ENCODE measurements at regions not wholly inside any gene's neighbourhood (a gene's known extent, or its start where the extent isn't known, plus 50 kb on each side); places are given as distances from the start of the nearest gene placed in this dataset.

DNA sequence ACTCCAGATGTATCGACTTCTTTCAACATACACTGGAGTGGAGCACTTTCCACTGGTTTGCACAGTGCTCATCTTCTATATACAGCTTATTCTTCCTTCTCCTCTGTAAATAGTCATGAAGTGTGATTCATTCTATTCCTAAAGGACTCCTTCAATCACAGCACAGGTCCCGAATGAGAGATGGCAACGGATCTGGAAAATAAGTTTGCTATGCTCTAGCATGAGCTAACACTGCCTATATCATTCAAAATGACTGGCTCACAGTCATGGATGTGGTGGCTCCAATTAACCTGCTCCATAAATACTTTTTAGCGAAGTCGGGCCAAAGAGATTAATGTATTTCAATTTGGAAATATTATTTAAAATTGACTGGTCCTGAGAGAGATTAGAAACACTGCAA is 272.1 kb upstream of the CDH6 start:
- WGBS (ENCODE audit: low lambda C conversion rate): 16% methylated on average over 5 of the region's 5 CpGs

DNA sequence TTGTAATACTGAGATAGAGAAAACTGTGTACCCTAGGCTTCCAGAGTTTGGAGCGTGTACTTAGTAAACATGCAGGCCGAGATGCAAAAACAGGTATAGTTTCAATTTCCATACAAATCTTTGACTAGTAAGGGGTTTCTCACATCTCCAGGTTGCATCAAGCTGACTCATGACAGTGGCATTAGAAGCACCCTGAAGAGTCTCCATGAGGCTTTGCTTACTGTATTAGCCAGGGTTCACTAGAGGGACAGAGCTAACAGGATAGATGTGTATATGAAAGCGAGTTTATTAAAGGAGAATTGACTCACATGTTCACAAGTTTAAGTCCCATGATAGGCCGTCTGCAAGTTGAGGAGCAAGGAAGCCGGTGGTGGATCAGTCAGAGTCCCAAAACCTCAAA is 275.3 kb upstream of the CDH6 start:
- Histone ChIP-seq H4K20me1 (ENCODE audit: insufficient read depth) (no peaks in the 10 kb centered on the region), H3K36me3 (replicated peaks in 1 of 2; ENCODE audit: control insufficient read depth in 1 of 2, insufficient read depth in 2 of 2, low read length in 1 of 2) (no peaks in the 10 kb centered on the region), H3K79me2 (ENCODE audit: insufficient read depth) (no peaks in the 10 kb centered on the region), H3K4me1 (ENCODE audit: control insufficient read depth in 1 of 2, insufficient read depth in 2 of 2, low read depth in 1 of 2, low read length in 1 of 2) (no peaks in the 10 kb centered on the region), H3K27me3 (ENCODE audit: insufficient read depth) (no peaks in the 10 kb centered on the region; the same call in 1 of the 2 replicates), H3K9me2 (no peaks in the 10 kb centered on the region), H3F3A (replicated peaks; ENCODE audit: insufficient read depth) (no peaks in the 10 kb centered on the region), H3K9me3 (no peaks in the 10 kb centered on the region), H3K27ac (ENCODE audit: low read depth in 2 of 2, low read length in 1 of 2) (no peak overlapping the region), H3K4me3 (ENCODE audit: low read depth in 2 of 2, low read length in 1 of 2) (no peak overlapping the region), H2AFZ (ENCODE audit: low read depth) (no peak overlapping the region), H3K4me2 (no peak overlapping the region), H3K9ac (no peak overlapping the region)
- ChIA-PET POLR2A (no interaction called here), CTCF (no interaction called here)
- WGBS (ENCODE audit: low lambda C conversion rate): 5% methylated on average over 4 of the region's 5 CpGs
- no peak for DNase-seq
- TF ChIP-seq, protein P1, sequence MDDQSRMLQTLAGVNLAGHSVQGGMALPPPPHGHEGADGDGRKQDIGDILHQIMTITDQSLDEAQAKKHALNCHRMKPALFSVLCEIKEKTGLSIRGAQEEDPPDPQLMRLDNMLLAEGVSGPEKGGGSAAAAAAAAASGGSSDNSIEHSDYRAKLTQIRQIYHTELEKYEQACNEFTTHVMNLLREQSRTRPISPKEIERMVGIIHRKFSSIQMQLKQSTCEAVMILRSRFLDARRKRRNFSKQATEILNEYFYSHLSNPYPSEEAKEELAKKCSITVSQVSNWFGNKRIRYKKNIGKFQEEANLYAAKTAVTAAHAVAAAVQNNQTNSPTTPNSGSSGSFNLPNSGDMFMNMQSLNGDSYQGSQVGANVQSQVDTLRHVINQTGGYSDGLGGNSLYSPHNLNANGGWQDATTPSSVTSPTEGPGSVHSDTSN (IDR thresholded peaks at IDR 0.05): no peak
- TF ChIP-seq FOSL2 (IDR thresholded peaks at IDR 0.05; ENCODE audit: borderline replicate concordance, low read depth) (no peak), RCOR1 (IDR thresholded peaks at IDR 0.05; ENCODE audit: low read length) (no peak), RAD21 (IDR thresholded peaks at IDR 0.05; ENCODE audit: low read length) (no peak), NFIC (IDR thresholded peaks at IDR 0.05; ENCODE audit: borderline replicate concordance) (no peak), CHD2 (IDR thresholded peaks at IDR 0.05; ENCODE audit: low read length, partially characterized antibody) (no peak)
- TF ChIP-seq, protein P2, sequence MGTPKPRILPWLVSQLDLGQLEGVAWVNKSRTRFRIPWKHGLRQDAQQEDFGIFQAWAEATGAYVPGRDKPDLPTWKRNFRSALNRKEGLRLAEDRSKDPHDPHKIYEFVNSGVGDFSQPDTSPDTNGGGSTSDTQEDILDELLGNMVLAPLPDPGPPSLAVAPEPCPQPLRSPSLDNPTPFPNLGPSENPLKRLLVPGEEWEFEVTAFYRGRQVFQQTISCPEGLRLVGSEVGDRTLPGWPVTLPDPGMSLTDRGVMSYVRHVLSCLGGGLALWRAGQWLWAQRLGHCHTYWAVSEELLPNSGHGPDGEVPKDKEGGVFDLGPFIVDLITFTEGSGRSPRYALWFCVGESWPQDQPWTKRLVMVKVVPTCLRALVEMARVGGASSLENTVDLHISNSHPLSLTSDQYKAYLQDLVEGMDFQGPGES (IDR thresholded peaks at IDR 0.05; ENCODE audit: low read depth, low read length): no peak
- TF ChIP-seq, protein P3, sequence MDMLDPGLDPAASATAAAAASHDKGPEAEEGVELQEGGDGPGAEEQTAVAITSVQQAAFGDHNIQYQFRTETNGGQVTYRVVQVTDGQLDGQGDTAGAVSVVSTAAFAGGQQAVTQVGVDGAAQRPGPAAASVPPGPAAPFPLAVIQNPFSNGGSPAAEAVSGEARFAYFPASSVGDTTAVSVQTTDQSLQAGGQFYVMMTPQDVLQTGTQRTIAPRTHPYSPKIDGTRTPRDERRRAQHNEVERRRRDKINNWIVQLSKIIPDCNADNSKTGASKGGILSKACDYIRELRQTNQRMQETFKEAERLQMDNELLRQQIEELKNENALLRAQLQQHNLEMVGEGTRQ (IDR thresholded peaks at IDR 0.05; ENCODE audit: borderline replicate concordance, low read depth, low read length): no peak
- TF ChIP-seq, protein P4, sequence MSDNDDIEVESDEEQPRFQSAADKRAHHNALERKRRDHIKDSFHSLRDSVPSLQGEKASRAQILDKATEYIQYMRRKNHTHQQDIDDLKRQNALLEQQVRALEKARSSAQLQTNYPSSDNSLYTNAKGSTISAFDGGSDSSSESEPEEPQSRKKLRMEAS (IDR thresholded peaks at IDR 0.05; ENCODE audit: low read depth): no peak
- TF ChIP-seq, protein P5, sequence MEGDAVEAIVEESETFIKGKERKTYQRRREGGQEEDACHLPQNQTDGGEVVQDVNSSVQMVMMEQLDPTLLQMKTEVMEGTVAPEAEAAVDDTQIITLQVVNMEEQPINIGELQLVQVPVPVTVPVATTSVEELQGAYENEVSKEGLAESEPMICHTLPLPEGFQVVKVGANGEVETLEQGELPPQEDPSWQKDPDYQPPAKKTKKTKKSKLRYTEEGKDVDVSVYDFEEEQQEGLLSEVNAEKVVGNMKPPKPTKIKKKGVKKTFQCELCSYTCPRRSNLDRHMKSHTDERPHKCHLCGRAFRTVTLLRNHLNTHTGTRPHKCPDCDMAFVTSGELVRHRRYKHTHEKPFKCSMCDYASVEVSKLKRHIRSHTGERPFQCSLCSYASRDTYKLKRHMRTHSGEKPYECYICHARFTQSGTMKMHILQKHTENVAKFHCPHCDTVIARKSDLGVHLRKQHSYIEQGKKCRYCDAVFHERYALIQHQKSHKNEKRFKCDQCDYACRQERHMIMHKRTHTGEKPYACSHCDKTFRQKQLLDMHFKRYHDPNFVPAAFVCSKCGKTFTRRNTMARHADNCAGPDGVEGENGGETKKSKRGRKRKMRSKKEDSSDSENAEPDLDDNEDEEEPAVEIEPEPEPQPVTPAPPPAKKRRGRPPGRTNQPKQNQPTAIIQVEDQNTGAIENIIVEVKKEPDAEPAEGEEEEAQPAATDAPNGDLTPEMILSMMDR (IDR thresholded peaks at IDR 0.05): no peak
- TF ChIP-seq, protein P6, sequence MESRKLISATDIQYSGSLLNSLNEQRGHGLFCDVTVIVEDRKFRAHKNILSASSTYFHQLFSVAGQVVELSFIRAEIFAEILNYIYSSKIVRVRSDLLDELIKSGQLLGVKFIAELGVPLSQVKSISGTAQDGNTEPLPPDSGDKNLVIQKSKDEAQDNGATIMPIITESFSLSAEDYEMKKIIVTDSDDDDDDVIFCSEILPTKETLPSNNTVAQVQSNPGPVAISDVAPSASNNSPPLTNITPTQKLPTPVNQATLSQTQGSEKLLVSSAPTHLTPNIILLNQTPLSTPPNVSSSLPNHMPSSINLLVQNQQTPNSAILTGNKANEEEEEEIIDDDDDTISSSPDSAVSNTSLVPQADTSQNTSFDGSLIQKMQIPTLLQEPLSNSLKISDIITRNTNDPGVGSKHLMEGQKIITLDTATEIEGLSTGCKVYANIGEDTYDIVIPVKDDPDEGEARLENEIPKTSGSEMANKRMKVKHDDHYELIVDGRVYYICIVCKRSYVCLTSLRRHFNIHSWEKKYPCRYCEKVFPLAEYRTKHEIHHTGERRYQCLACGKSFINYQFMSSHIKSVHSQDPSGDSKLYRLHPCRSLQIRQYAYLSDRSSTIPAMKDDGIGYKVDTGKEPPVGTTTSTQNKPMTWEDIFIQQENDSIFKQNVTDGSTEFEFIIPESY (IDR thresholded peaks at IDR 0.05; ENCODE audit: borderline replicate concordance, low read depth): no peak

More for the DNA sequence above, 272.1 kb upstream of the CDH6 start:
- Histone ChIP-seq H3K4me1 (ENCODE audit: control insufficient read depth in 1 of 2, insufficient read depth in 2 of 2, low read depth in 1 of 2, low read length in 1 of 2) (no peaks in the 10 kb centered on the region), H2AFZ (ENCODE audit: low read depth) (no peak overlapping the region), H4K20me1 (ENCODE audit: insufficient read depth) (no peaks in the 10 kb centered on the region), H3K9me2 (no peaks in the 10 kb centered on the region), H3K79me2 (ENCODE audit: insufficient read depth) (no peaks in the 10 kb centered on the region), H3K9me3 (no peaks in the 10 kb centered on the region), H3F3A (replicated peaks; ENCODE audit: insufficient read depth) (no peaks in the 10 kb centered on the region), H3K4me3 (ENCODE audit: low read depth in 2 of 2, low read length in 1 of 2) (no peak overlapping the region), H3K27me3 (ENCODE audit: insufficient read depth) (no peaks in the 10 kb centered on the region; the same call in 1 of the 2 replicates), H3K4me2 (no peak overlapping the region), H3K27ac (ENCODE audit: low read depth in 2 of 2, low read length in 1 of 2) (no peak overlapping the region), H3K9ac (no peak overlapping the region), H3K36me3 (replicated peaks in 1 of 2; ENCODE audit: control insufficient read depth in 1 of 2, insufficient read depth in 2 of 2, low read length in 1 of 2) (no peaks in the 10 kb centered on the region)
- DNase-seq: no peak
- TF ChIP-seq MEF2A (IDR thresholded peaks at IDR 0.05; ENCODE audit: borderline replicate concordance, low read depth): no peak
- TF ChIP-seq ELF1 (IDR thresholded peaks at IDR 0.05): no peak
- TF ChIP-seq, protein P5 (IDR thresholded peaks at IDR 0.05): no peak
- TF ChIP-seq EZH2phosphoT487 (IDR thresholded peaks at IDR 0.05; ENCODE audit: borderline replicate concordance, low read depth): no peak
- no peak for TF ChIP-seq FOSL2 (IDR thresholded peaks at IDR 0.05; ENCODE audit: borderline replicate concordance, low read depth)
- no peak for TF ChIP-seq YY1 (IDR thresholded peaks at IDR 0.05; ENCODE audit: low read depth)
- TF ChIP-seq, protein P7, sequence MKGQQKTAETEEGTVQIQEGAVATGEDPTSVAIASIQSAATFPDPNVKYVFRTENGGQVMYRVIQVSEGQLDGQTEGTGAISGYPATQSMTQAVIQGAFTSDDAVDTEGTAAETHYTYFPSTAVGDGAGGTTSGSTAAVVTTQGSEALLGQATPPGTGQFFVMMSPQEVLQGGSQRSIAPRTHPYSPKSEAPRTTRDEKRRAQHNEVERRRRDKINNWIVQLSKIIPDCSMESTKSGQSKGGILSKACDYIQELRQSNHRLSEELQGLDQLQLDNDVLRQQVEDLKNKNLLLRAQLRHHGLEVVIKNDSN (IDR thresholded peaks at IDR 0.05; ENCODE audit: borderline replicate concordance, low read depth): no peak
- no peak for TF ChIP-seq RXRA (IDR thresholded peaks at IDR 0.05; ENCODE audit: borderline replicate concordance, low read depth)
- ChIA-PET CTCF (no interaction called here), POLR2A (no interaction called here)

Measured in SK-N-SH (cell line).